ENCODE measurements at regions not wholly inside any gene's neighbourhood (a gene's known extent, or its start where the extent isn't known, plus 50 kb on each side); places are given as distances from the start of the nearest gene placed in this dataset.

DNA sequence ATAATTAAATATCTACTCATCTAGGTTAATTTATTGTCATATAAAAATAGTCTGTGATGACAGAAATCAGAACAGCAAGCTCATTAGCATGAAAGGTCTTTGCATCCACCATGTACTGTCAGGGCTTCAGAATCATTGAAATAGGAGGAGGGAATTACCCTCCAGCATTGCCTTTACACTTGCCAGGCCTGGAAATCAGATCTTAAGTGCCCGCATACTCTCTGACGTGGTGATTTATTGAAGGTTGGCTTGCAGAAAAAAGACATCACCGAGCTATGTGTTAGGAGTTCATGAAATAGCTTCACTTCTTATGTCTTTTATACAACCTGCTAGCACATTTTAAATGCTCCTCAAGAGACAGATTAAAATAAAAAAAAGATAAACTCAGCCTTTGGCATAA is 661.7 kb upstream of the SLITRK1 start:
- H3K27ac Mint-ChIP-seq (ENCODE audit: unreplicated experiment): no peak overlapping the region
- no peak for DNase-seq
- Histone ChIP-seq H3K4me1 (no peaks in the 10 kb centered on the region), H3K36me3 (ENCODE audit: control insufficient read depth, insufficient read depth, low read length) (no peaks in the 10 kb centered on the region), H3K4me3 (ENCODE audit: low read depth, low read length) (no peak overlapping the region), H3K9me3 (no peaks in the 10 kb centered on the region), H3K27me3 (replicated peaks; ENCODE audit: control insufficient read depth, insufficient read depth, low read length) (no peaks in the 10 kb centered on the region)
- ChIA-PET POLR2A (no interaction called here), CTCF (no interaction called here)
- H3K36me3 Mint-ChIP-seq (ENCODE audit: insufficient read depth, unreplicated experiment): no peaks in the 10 kb centered on the region
- H3K9me3 Mint-ChIP-seq (ENCODE audit: unreplicated experiment): no peaks in the 10 kb centered on the region
- no peaks in the 10 kb centered on the region for H3K4me1 Mint-ChIP-seq (ENCODE audit: low read depth, unreplicated experiment)
- H3K4me3 Mint-ChIP-seq (ENCODE audit: unreplicated experiment): no peak overlapping the region
- TF ChIP-seq, protein P1, sequence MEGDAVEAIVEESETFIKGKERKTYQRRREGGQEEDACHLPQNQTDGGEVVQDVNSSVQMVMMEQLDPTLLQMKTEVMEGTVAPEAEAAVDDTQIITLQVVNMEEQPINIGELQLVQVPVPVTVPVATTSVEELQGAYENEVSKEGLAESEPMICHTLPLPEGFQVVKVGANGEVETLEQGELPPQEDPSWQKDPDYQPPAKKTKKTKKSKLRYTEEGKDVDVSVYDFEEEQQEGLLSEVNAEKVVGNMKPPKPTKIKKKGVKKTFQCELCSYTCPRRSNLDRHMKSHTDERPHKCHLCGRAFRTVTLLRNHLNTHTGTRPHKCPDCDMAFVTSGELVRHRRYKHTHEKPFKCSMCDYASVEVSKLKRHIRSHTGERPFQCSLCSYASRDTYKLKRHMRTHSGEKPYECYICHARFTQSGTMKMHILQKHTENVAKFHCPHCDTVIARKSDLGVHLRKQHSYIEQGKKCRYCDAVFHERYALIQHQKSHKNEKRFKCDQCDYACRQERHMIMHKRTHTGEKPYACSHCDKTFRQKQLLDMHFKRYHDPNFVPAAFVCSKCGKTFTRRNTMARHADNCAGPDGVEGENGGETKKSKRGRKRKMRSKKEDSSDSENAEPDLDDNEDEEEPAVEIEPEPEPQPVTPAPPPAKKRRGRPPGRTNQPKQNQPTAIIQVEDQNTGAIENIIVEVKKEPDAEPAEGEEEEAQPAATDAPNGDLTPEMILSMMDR (IDR thresholded peaks at IDR 0.05; ENCODE audit: insufficient read depth in 1 of 2, low read depth in 1 of 2, low read length in 1 of 2, severe bottlenecking in 1 of 2, unreplicated experiment in 1 of 2): no peak
- BruUV-seq (replicated peaks): no TSS peak
- H3K27me3 Mint-ChIP-seq (ENCODE audit: insufficient read depth, unreplicated experiment): no peaks in the 10 kb centered on the region
- intact Hi-C loops (cut with micrococcal nuclease; ENCODE audit: unreplicated experiment): no loop called here

DNA sequence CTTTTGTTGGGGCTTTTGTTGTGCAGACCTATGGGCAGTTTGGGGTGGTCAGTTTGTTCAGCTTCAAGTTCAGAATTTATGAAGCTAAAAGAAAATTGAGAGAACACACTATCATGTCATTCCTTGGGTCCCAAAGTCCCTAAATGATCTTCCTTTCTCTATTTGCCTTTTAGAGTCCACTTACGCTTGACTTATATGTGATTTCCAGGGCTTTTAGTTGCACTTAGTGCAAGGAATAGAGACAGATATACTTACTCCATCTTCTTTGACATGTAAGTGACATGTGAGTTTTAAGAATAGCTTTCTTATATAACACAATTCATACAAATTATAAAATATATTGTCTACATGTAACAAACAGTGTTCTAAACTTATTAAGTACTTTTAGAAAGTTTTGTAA is 660.1 kb upstream of the SLITRK1 start:
- Histone ChIP-seq H3K27me3 (replicated peaks; ENCODE audit: control insufficient read depth, insufficient read depth, low read length) (no peaks in the 10 kb centered on the region), H3K36me3 (ENCODE audit: control insufficient read depth, insufficient read depth, low read length) (no peaks in the 10 kb centered on the region), H3K4me1 (no peaks in the 10 kb centered on the region), H3K4me3 (ENCODE audit: low read depth, low read length) (no peak overlapping the region), H3K9me3 (no peaks in the 10 kb centered on the region)
- Mint-ChIP-seq H3K27me3 (ENCODE audit: insufficient read depth, unreplicated experiment) (no peaks in the 10 kb centered on the region), H3K27ac (ENCODE audit: unreplicated experiment) (no peak overlapping the region), H3K36me3 (ENCODE audit: insufficient read depth, unreplicated experiment) (no peaks in the 10 kb centered on the region), H3K4me1 (ENCODE audit: low read depth, unreplicated experiment) (no peaks in the 10 kb centered on the region), H3K4me3 (ENCODE audit: unreplicated experiment) (no peak overlapping the region), H3K9me3 (ENCODE audit: unreplicated experiment) (no peaks in the 10 kb centered on the region)
- TF ChIP-seq, protein P1 (IDR thresholded peaks at IDR 0.05; ENCODE audit: insufficient read depth in 1 of 2, low read depth in 1 of 2, low read length in 1 of 2, severe bottlenecking in 1 of 2, unreplicated experiment in 1 of 2): no peak
- POLR2A ChIA-PET: no interaction called here
- no TSS peak for BruUV-seq (replicated peaks)
- no peak for DNase-seq
- intact Hi-C loops (cut with micrococcal nuclease; ENCODE audit: unreplicated experiment): no loop called here
- CTCF ChIA-PET: no interaction called here

DNA sequence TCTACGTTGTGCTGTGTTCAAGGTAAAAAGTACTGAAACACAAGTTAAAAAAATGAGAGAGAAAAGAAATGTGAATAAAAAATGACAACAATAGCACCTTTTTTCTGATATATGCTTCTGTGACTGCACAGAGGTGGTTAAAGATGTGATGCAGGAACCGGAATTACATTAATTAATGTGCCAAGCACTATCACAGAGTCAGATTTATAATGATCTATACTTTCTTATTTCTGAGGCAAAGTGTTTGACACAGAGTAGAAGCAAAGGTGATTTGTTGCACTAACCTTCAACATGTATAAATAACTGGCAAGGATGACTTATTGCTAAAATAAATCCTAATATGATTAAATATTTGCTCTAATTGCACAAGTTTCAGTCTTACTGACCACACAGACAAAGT is 654.6 kb upstream of the SLITRK1 start:
- H3K4me1 Mint-ChIP-seq (ENCODE audit: low read depth, unreplicated experiment): no peaks in the 10 kb centered on the region
- H3K4me3 Mint-ChIP-seq (ENCODE audit: unreplicated experiment): no peak overlapping the region
- H3K27me3 ChIP-seq (replicated peaks; ENCODE audit: control insufficient read depth, insufficient read depth, low read length): no peaks in the 10 kb centered on the region
- TF ChIP-seq, protein P1 (IDR thresholded peaks at IDR 0.05; ENCODE audit: insufficient read depth in 1 of 2, low read depth in 1 of 2, low read length in 1 of 2, severe bottlenecking in 1 of 2, unreplicated experiment in 1 of 2): no peak
- no peaks in the 10 kb centered on the region for H3K4me1 ChIP-seq
- H3K9me3 Mint-ChIP-seq (ENCODE audit: unreplicated experiment): no peaks in the 10 kb centered on the region
- no peaks in the 10 kb centered on the region for H3K36me3 ChIP-seq (ENCODE audit: control insufficient read depth, insufficient read depth, low read length)
- H3K27me3 Mint-ChIP-seq (ENCODE audit: insufficient read depth, unreplicated experiment): peaks cover 3% of the 10 kb centered on the region
- ChIA-PET POLR2A (no interaction called here), CTCF (no interaction called here)
- H3K9me3 ChIP-seq: no peaks in the 10 kb centered on the region
- BruUV-seq (replicated peaks): no TSS peak
- H3K4me3 ChIP-seq (ENCODE audit: low read depth, low read length): no peak overlapping the region
- DNase-seq: no peak
- H3K36me3 Mint-ChIP-seq (ENCODE audit: insufficient read depth, unreplicated experiment): no peaks in the 10 kb centered on the region
- no peak overlapping the region for H3K27ac Mint-ChIP-seq (ENCODE audit: unreplicated experiment)
- intact Hi-C loops (cut with micrococcal nuclease; ENCODE audit: unreplicated experiment): no loop called here

Data from Caco-2 (cell line).